ENCODE measurements at regions not wholly inside any gene's neighbourhood (a gene's known extent, or its start where the extent isn't known, plus 50 kb on each side); places are given as distances from the start of the nearest gene placed in this dataset.

DNA sequence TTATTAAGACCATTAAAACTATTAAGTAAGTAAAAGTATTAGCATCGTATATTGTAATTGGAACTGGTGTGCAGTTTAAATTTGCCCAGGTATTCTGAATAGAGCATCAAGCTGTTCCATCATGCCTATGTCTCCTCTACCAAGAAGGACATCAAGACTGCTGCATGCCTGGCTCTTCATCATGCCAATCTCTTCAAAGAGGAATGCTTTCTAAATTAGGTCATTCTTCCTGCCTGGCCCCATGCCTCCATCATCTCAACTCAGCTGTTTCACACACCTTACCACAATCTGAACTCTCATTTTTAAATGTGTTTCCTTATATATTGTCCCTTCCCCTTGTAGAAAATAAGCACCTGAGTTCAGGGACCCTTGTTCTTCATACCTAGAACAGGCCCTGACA, 270.5 kb upstream of the PPARGC1A start:
- Histone ChIP-seq H3K4me1 (ENCODE audit: control insufficient read depth, extremely low read depth, insufficient read depth, low read length) (no peaks in the 10 kb centered on the region), H3K27me3 (ENCODE audit: control insufficient read depth in 2 of 2, insufficient read depth in 2 of 2, low read length in 2 of 2) (no peaks in the 10 kb centered on the region), H3K36me3 (ENCODE audit: control insufficient read depth in 2 of 2, extremely low read depth in 1 of 2, insufficient read depth in 2 of 2, low read length in 2 of 2) (no peaks in the 10 kb centered on the region), H3K4me2 (ENCODE audit: insufficient read depth, low read length) (no peak overlapping the region), H4K20me1 (replicated peaks; ENCODE audit: control insufficient read depth, extremely low read depth, insufficient read depth, low read length) (no peaks in the 10 kb centered on the region), H3K27ac (ENCODE audit: insufficient read depth, low read depth, low read length) (no peak overlapping the region), H2AFZ (ENCODE audit: low read depth, low read length) (no peak overlapping the region), H3K4me3 (replicated peaks in 1 of 3; ENCODE audit: insufficient read depth in 1 of 3, low read depth in 1 of 3, low read length in 3 of 3) (no peak overlapping the region), H3K79me2 (ENCODE audit: control insufficient read depth, insufficient read depth, low read length) (no peaks in the 10 kb centered on the region), H3K9me3 (replicated peaks; ENCODE audit: control insufficient read depth, insufficient read depth, low read length) (peaks cover 4% of the 10 kb centered on the region), H3K9me1 (replicated peaks; ENCODE audit: control insufficient read depth, extremely low read depth, insufficient read depth, low read length) (no peaks in the 10 kb centered on the region), H3K9ac (replicated peaks; ENCODE audit: extremely low read depth, insufficient read depth, low read length) (no peak overlapping the region)
- FAIRE-seq = no peak
- no peak for TF ChIP-seq MYC (IDR thresholded peaks at IDR 0.05; ENCODE audit: low read depth, low read length)
- TF ChIP-seq FOS (IDR thresholded peaks at IDR 0.05; ENCODE audit: borderline replicate concordance, insufficient read depth, low read length) = no peak
- dilution Hi-C loops (cut with MboI; ENCODE audit: extremely low pct_ligation_motif_present, low sequenced_read_pairs) (no loop called here), intact Hi-C loops (cut with micrococcal nuclease) (no loop called here)
- ChIA-PET CTCF (no interaction called here), POLR2A (no interaction called here)
- no TSS peak for BruUV-seq (replicated peaks)
- no peak for DNase-seq (ENCODE audit: low read depth, low spot score)

DNA sequence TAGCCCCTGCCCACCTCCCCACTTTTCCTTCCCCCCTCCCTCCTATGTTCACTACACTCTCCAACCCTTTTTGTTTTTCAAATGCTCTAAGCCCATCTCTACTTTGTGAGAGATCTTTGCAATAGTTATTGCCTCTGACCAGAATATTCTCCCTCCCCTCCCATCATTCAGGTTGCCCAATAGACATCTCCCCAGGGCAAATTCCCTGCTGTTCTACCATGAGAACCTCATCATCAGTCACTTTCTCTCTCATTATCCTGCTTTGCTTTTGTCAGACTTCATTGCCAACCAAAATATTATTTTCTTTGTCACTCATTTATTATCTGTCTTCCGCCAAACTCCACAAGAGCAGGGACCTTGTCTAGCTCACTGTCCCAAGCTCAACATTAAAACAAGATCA, 268.2 kb upstream of the PPARGC1A start:
- POLR2A ChIA-PET = no interaction called here
- dilution Hi-C loops (cut with MboI; ENCODE audit: extremely low pct_ligation_motif_present, low sequenced_read_pairs) (no loop called here), intact Hi-C loops (cut with micrococcal nuclease) (no loop called here)
- no TSS peak for BruUV-seq (replicated peaks)
- TF ChIP-seq, protein P1, sequence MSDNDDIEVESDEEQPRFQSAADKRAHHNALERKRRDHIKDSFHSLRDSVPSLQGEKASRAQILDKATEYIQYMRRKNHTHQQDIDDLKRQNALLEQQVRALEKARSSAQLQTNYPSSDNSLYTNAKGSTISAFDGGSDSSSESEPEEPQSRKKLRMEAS (IDR thresholded peaks at IDR 0.05; ENCODE audit: insufficient read depth, insufficient read length) = no peak
- TF ChIP-seq FOS (IDR thresholded peaks at IDR 0.05; ENCODE audit: borderline replicate concordance, insufficient read depth, low read length) = no peak
- no peak for TF ChIP-seq POLR2AphosphoS5 (IDR thresholded peaks at IDR 0.05; ENCODE audit: insufficient read depth, low read depth, low read length)
- no peak for TF ChIP-seq POLR2A (IDR thresholded peaks at IDR 0.05; ENCODE audit: low read depth, low read length)
- no peak for TF ChIP-seq EZH2 (IDR thresholded peaks at IDR 0.05; ENCODE audit: borderline replicate concordance, low read depth, low read length, severe bottlenecking)
- TF ChIP-seq, protein P2, sequence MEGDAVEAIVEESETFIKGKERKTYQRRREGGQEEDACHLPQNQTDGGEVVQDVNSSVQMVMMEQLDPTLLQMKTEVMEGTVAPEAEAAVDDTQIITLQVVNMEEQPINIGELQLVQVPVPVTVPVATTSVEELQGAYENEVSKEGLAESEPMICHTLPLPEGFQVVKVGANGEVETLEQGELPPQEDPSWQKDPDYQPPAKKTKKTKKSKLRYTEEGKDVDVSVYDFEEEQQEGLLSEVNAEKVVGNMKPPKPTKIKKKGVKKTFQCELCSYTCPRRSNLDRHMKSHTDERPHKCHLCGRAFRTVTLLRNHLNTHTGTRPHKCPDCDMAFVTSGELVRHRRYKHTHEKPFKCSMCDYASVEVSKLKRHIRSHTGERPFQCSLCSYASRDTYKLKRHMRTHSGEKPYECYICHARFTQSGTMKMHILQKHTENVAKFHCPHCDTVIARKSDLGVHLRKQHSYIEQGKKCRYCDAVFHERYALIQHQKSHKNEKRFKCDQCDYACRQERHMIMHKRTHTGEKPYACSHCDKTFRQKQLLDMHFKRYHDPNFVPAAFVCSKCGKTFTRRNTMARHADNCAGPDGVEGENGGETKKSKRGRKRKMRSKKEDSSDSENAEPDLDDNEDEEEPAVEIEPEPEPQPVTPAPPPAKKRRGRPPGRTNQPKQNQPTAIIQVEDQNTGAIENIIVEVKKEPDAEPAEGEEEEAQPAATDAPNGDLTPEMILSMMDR (IDR thresholded peaks at IDR 0.05; ENCODE audit: extremely low read depth in 1 of 2, insufficient read depth in 1 of 2, low read depth in 1 of 2, low read length in 2 of 2) = no peak
- TF ChIP-seq MYC (IDR thresholded peaks at IDR 0.05; ENCODE audit: low read depth, low read length) = no peak
- no peak for TF ChIP-seq GATA2 (IDR thresholded peaks at IDR 0.05; ENCODE audit: insufficient read depth, insufficient read length, low read depth, low read length)
- TF ChIP-seq JUN (IDR thresholded peaks at IDR 0.05; ENCODE audit: borderline replicate concordance, insufficient read depth, insufficient read length, low read depth) = no peak
- H3K27ac ChIP-seq (ENCODE audit: insufficient read depth, low read depth, low read length) = no peak overlapping the region
- H3K4me2 ChIP-seq (ENCODE audit: insufficient read depth, low read length) = no peak overlapping the region
- no peaks in the 10 kb centered on the region for H4K20me1 ChIP-seq (replicated peaks; ENCODE audit: control insufficient read depth, extremely low read depth, insufficient read depth, low read length)
- H3K9ac ChIP-seq (replicated peaks; ENCODE audit: extremely low read depth, insufficient read depth, low read length) = no peak overlapping the region
- H3K36me3 ChIP-seq (ENCODE audit: control insufficient read depth in 2 of 2, extremely low read depth in 1 of 2, insufficient read depth in 2 of 2, low read length in 2 of 2) = no peaks in the 10 kb centered on the region
- H2AFZ ChIP-seq (ENCODE audit: low read depth, low read length) = no peak overlapping the region
- H3K4me3 ChIP-seq (replicated peaks in 1 of 3; ENCODE audit: insufficient read depth in 1 of 3, low read depth in 1 of 3, low read length in 3 of 3) = no peak overlapping the region
- no peaks in the 10 kb centered on the region for H3K79me2 ChIP-seq (ENCODE audit: control insufficient read depth, insufficient read depth, low read length)
- H3K9me3 ChIP-seq (replicated peaks; ENCODE audit: control insufficient read depth, insufficient read depth, low read length) = peaks cover 4% of the 10 kb centered on the region
- CTCF ChIA-PET = no interaction called here
- no peaks in the 10 kb centered on the region for H3K4me1 ChIP-seq (ENCODE audit: control insufficient read depth, extremely low read depth, insufficient read depth, low read length)
- DNase-seq (ENCODE audit: low read depth, low spot score) = no peak
- H3K27me3 ChIP-seq (ENCODE audit: control insufficient read depth in 2 of 2, insufficient read depth in 2 of 2, low read length in 2 of 2) = no peaks in the 10 kb centered on the region
- FAIRE-seq = no peak
- no peaks in the 10 kb centered on the region for H3K9me1 ChIP-seq (replicated peaks; ENCODE audit: control insufficient read depth, extremely low read depth, insufficient read depth, low read length)

All from endothelial cell of umbilical vein (primary cell).